ENCODE measurements at regions not wholly inside any gene's neighbourhood (a gene's known extent, or its start where the extent isn't known, plus 50 kb on each side); places are given as distances from the start of the nearest gene placed in this dataset.

DNA sequence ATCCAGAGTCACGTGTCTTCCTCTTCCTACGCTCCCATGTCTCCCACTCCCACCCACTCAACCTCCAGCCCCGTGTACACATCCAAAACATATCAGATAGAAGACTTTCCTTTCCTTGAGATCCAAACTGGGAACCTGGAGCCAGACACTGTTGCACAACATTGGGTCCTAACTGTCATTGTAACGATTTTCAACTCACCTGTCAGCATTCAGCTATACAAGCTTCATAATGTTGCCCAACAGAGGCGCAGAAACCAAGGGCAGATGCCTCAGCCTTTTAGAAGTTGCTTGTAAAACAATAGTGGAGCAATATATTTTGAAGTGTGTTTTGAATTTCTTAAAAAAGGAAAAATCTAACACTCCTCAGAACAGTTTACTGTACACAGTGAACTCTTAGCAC is 84.9 kb upstream of the GLIS3 start:
- TF ChIP-seq, protein P1, sequence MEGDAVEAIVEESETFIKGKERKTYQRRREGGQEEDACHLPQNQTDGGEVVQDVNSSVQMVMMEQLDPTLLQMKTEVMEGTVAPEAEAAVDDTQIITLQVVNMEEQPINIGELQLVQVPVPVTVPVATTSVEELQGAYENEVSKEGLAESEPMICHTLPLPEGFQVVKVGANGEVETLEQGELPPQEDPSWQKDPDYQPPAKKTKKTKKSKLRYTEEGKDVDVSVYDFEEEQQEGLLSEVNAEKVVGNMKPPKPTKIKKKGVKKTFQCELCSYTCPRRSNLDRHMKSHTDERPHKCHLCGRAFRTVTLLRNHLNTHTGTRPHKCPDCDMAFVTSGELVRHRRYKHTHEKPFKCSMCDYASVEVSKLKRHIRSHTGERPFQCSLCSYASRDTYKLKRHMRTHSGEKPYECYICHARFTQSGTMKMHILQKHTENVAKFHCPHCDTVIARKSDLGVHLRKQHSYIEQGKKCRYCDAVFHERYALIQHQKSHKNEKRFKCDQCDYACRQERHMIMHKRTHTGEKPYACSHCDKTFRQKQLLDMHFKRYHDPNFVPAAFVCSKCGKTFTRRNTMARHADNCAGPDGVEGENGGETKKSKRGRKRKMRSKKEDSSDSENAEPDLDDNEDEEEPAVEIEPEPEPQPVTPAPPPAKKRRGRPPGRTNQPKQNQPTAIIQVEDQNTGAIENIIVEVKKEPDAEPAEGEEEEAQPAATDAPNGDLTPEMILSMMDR (IDR thresholded peaks at IDR 0.05; ENCODE audit: low read length) = no peak
- TF ChIP-seq EZH2 (IDR thresholded peaks at IDR 0.05; ENCODE audit: borderline replicate concordance, low read length) = no peak

All from OCI-LY1 (cell line).